HepG2 (cell line): ENCODE measurements at regions not wholly inside any gene's neighbourhood (a gene's known extent, or its start where the extent isn't known, plus 50 kb on each side); places are given as distances from the start of the nearest gene placed in this dataset.

ENCODE experiments used
- ATAC-seq: fragments of 200-7000 bp; cut with Tn5 transposase; 3 replicates; pipeline ENCODE4 v1.9.1; 2020; ENCODE audit warnings: mild to moderate bottlenecking, moderate library complexity
- BruUV-seq: library from RNA; stranded (reverse); fragments of 400-500 nt; replicated peaks from 2 replicates; lab custom pipeline; 2021; lab: Mats Ljungman, UMichigan
- CTCF ChIA-PET: fragments of 300-600 bp; formaldehyde crosslinking; extraction: SDS; loops from one replicate; lab custom pipeline; 2021; ENCODE audit warnings: low total read pairs, inconsistent platforms, low intra/inter-chr PET ratio; lab: Yijun Ruan, JAX
- POLR2A ChIA-PET: fragments of 350-600 bp; sonication (Branson Sonifier 250); formaldehyde crosslinking; loops from one replicate; lab custom pipeline; 2020; ENCODE audit warnings: antibody characterized with exemption, inconsistent platforms; lab: Yijun Ruan, JAX
- DNase-seq: peaks from one replicate; pipeline ENCODE4 v3.0.0-alpha.2; 2015; ENCODE audit warnings: low spot score
- FAIRE-seq: peaks from 3 replicates; lab custom pipeline; 2011; peaks lifted over from hg19 to GRCh38; lab: Jason Lieb, UNC
- H2AFZ ChIP-seq: one replicate; pipeline ENCODE4 v1.6.1; 2011; ENCODE audit warnings: low read length, inconsistent platforms
- H3K27ac ChIP-seq: fragments of 300-600 bp; 3 replicates; pipeline ENCODE4 v1.8.0; 2011; ENCODE audit warnings: mixed run types, mild to moderate bottlenecking, mixed read lengths, low read length, inconsistent platforms; ENCODE audit not compliant: insufficient read depth; ENCODE audit errors: extremely low read length
- H3K27me3 ChIP-seq, 2 experiments: fragments of 200-600 bp in 1 of 2; 2 replicates in 1 of 2; 3 replicates in 1 of 2; pipeline versions ENCODE4 v1.6.0 to v1.8.0; 2011; ENCODE audit warnings: low read length in 2 of 2, mild to moderate bottlenecking in 2 of 2, moderate library complexity in 2 of 2, inconsistent platforms in 1 of 2; ENCODE audit not compliant: insufficient read depth in 2 of 2, control insufficient read depth in 1 of 2
- H3K36me3 ChIP-seq, 2 experiments: fragments of 200-600 bp in 1 of 2; replicated peaks in 1 of 2; 2 replicates in 1 of 2; 3 replicates in 1 of 2; pipeline versions ENCODE4 v1.5.1 to v1.8.0; 2011; ENCODE audit warnings: low read length in 2 of 2, inconsistent platforms in 1 of 2; ENCODE audit not compliant: insufficient read depth in 2 of 2, control insufficient read depth in 1 of 2
- H3K4me1 ChIP-seq: 2 replicates; pipeline ENCODE4 v1.5.1; 2012; ENCODE audit warnings: low read length, inconsistent platforms; ENCODE audit not compliant: insufficient read depth
- H3K4me2 ChIP-seq: 2 replicates; pipeline ENCODE4 v1.6.0; 2011; ENCODE audit warnings: low read depth, low read length, inconsistent platforms
- H3K4me3 ChIP-seq, 3 experiments: fragments of 200-600 bp in 1 of 3; sonication (generic), shearing (Covaris generic) in 1 of 3; replicated peaks in 1 of 3; 2 replicates each; pipeline ENCODE4 v1.5.1; 2011 to 2016; ENCODE audit warnings: low read length in 3 of 3, inconsistent platforms in 2 of 3, low read depth in 2 of 3, mild to moderate bottlenecking in 2 of 3, control low read depth in 1 of 3, mixed read lengths in 1 of 3; ENCODE audit not compliant: insufficient read depth in 1 of 3
- H3K79me2 ChIP-seq: one replicate; pipeline ENCODE4 v1.6.1; 2011; ENCODE audit warnings: low read length, inconsistent platforms; ENCODE audit not compliant: insufficient read depth
- H3K9ac ChIP-seq: 2 replicates; pipeline ENCODE4 v1.6.0; 2011; ENCODE audit warnings: mild to moderate bottlenecking, low read depth, low read length, inconsistent platforms; ENCODE audit not compliant: insufficient read depth
- H3K9me3 ChIP-seq: 2 replicates; pipeline ENCODE4 v1.5.1; 2012; ENCODE audit warnings: mild to moderate bottlenecking, low read length
- H4K20me1 ChIP-seq: 2 replicates; pipeline ENCODE4 v1.6.0; 2011; ENCODE audit warnings: inconsistent platforms, mild to moderate bottlenecking, low read length, moderate library complexity; ENCODE audit not compliant: insufficient read depth
- ETV5 ChIP-seq: IDR thresholded peaks from 2 replicates; pipeline ENCODE4 v1.6.1; 2018; ENCODE audit warnings: missing biosample characterization, missing genetic modification reagents, inconsistent platforms, borderline replicate concordance
- GABPB1 ChIP-seq: IDR thresholded peaks from 2 replicates; pipeline ENCODE4 v1.6.1; 2016; ENCODE audit warnings: mild to moderate bottlenecking, missing genetic modification reagents, moderate library complexity, missing compliant biosample characterization
- HOMEZ ChIP-seq: IDR thresholded peaks from 2 replicates; pipeline ENCODE4 v1.6.1; 2016; ENCODE audit warnings: low read depth
- IRX3 ChIP-seq: sonication (generic); formaldehyde crosslinking; IDR thresholded peaks from 2 replicates; pipeline ENCODE4 v1.8.1; 2023; ENCODE audit warnings: mild to moderate bottlenecking, low read depth, missing genetic modification reagents, borderline replicate concordance
- KDM5A ChIP-seq: fragments of 200-600 bp; sonication (generic); IDR thresholded peaks from 2 replicates; pipeline ENCODE4 v1.7.0; 2018; ENCODE audit warnings: antibody characterized with exemption, mild to moderate bottlenecking, low read length, borderline replicate concordance
- ZFP82 ChIP-seq: sonication (generic); formaldehyde crosslinking; IDR thresholded peaks from 2 replicates; pipeline ENCODE4 v1.5.1; 2020; ENCODE audit warnings: mild to moderate bottlenecking, missing genetic modification reagents, borderline replicate concordance
- ZNF317 ChIP-seq: sonication (generic); formaldehyde crosslinking; IDR thresholded peaks from 2 replicates; pipeline ENCODE4 v1.5.0; 2020; ENCODE audit warnings: mild to moderate bottlenecking, missing genetic modification reagents
- ZNF746 ChIP-seq: sonication (generic); formaldehyde crosslinking; IDR thresholded peaks from 2 replicates; pipeline ENCODE4 v1.8.0; 2022; ENCODE audit warnings: mild to moderate bottlenecking, missing genetic modification reagents
- ZNF768 ChIP-seq: sonication (generic); formaldehyde crosslinking; IDR thresholded peaks from 2 replicates; pipeline ENCODE4 v1.4.0; 2020; ENCODE audit warnings: missing genetic modification reagents
- WGBS: methylation state at CpG from one replicate; pipeline ENCODE4 v1.1.6; 2017; ENCODE audit warnings: low lambda C conversion rate; 5-methylcytosine and 5-hydroxymethylcytosine counted together
- in situ Hi-C: cut with HindIII; loops from 2 replicates; pipeline ENCODE4 v1.10.0; 2017; ENCODE audit warnings: low pct_unique_long_range_greater_than_20kb; ENCODE audit not compliant: extremely low pct_ligation_motif_present
- intact Hi-C: fragments of 100-400 bp; cut with micrococcal nuclease; formaldehyde crosslinking; loops from one replicate; pipeline ENCODE4 v1.10.0; 2022; ENCODE audit not compliant: unreplicated experiment

GRCh38 chr6:148612043-148612442 is 134.8 kb upstream of the UST start:
- ChIA-PET POLR2A (no interaction called here), CTCF (no interaction called here)
- Histone ChIP-seq H3K27ac (no peak overlapping the region), H3K4me2 (no peak overlapping the region), H3K36me3 (no peaks in the 10 kb centered on the region), H3K4me1 (no peaks in the 10 kb centered on the region), H3K27me3 (peaks cover 0 to 10% of the 10 kb centered on the region in 2 experiments; a peak in 1 of 5 replicates), H2AFZ (no peak overlapping the region), H3K4me3 (no peak overlapping the region), H3K79me2 (no peaks in the 10 kb centered on the region), H3K9ac (no peak overlapping the region), H3K9me3 (no peaks in the 10 kb centered on the region), H4K20me1 (no peaks in the 10 kb centered on the region)
- intact Hi-C loops (no loop called here), in situ Hi-C loops (no loop called here)
- ATAC-seq: no peak
- DNase-seq: no peak
- FAIRE-seq: no peak
- BruUV-seq: no TSS peak
- WGBS: 31% methylated on average over 1 of the region's 1 CpG
- TF ChIP-seq ZFP82 (CRISPR knock-in tag) (no peak), ZNF317 (CRISPR knock-in tag) (no peak), IRX3 (CRISPR knock-in tag) (no peak), ZNF746 (CRISPR knock-in tag) (no peak), KDM5A (no peak)

GRCh38 chr6:148614602-148615001 is 132.2 kb upstream of the UST start:
- Histone ChIP-seq H3K9me3 (no peaks in the 10 kb centered on the region), H3K4me3 (no peak overlapping the region), H3K79me2 (no peaks in the 10 kb centered on the region), H3K36me3 (no peaks in the 10 kb centered on the region), H3K4me1 (no peaks in the 10 kb centered on the region), H2AFZ (no peak overlapping the region), H3K27ac (no peak overlapping the region), H3K9ac (no peak overlapping the region), H3K27me3 (peaks cover 0 to 10% of the 10 kb centered on the region in 2 experiments; a peak in 1 of 5 replicates), H3K4me2 (no peak overlapping the region), H4K20me1 (no peaks in the 10 kb centered on the region)
- ChIA-PET POLR2A (no interaction called here), CTCF (no interaction called here)
- BruUV-seq: no TSS peak
- FAIRE-seq: no peak
- WGBS: 35% methylated on average over 3 of the region's 3 CpGs
- intact Hi-C loops (no loop called here), in situ Hi-C loops (no loop called here)
- no peak for DNase-seq
- TF ChIP-seq HOMEZ (no peak), ZNF768 (CRISPR knock-in tag) (no peak), ETV5 (CRISPR knock-in tag) (no peak), GABPB1 (CRISPR knock-in tag) (no peak)
- no peak for ATAC-seq
